ENCODE measurements at regions not wholly inside any gene's neighbourhood (a gene's known extent, or its start where the extent isn't known, plus 50 kb on each side); places are given as distances from the start of the nearest gene placed in this dataset.

DNA sequence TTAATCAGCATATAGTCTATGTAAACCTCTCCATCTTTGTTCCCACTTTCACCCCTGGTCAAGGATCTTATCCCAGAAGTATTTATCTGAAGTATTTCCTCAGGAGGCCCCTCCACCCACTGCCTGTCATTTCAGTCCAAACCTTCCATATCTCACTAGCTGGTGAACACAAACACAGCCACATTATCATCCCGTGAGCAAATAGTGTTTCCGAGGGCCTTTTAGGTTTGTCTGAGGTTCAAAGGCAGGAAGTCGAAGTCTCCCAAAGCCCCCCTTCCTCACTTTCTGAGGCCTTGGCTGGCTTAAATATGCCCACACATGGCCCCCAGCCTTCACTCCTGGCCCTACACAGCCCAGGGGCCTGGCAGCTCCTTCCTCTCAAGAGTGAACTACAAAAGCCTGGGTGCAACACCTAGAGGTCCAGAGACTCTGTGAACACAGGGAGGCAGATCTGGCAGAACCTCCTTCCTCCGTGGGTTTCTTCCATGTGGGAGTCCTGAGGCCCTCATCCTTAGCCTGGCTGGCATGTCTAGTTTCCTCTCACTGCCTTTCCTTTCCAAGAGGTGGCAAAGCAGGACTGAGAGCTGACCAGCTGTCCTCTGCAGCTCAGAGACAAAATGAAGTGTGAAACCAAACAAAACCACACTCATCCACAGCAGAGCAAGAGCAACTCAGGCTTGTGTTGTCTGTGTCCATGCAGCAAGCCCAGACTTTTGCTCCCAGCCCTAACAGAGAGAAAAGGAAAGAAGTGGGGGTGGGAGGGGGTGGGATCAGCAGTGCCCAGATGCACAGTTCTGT, 264.2 kb downstream of the SS18 start:
- Histone ChIP-seq H3K9me3 (no peaks in the 10 kb centered on the region), H3K4me3 (no peak overlapping the region), H3K27me3 (no peaks in the 10 kb centered on the region), H3K36me3 (no peaks in the 10 kb centered on the region), H3K4me1 (no peaks in the 10 kb centered on the region), H3K9ac (ENCODE audit: low read depth in 2 of 2, low read length in 2 of 2) (no peak overlapping the region), H3K27ac (no peak overlapping the region)
- no peak for DNase-seq
- intact Hi-C loops (cut with DNase I): no loop called here
- TF ChIP-seq CTCF (IDR thresholded peaks at IDR 0.05): no peak

GRCh38 chr18:25825056-25825455, 265.4 kb downstream of the SS18 start:
- Histone ChIP-seq H3K9me3 (no peaks in the 10 kb centered on the region), H3K27me3 (no peaks in the 10 kb centered on the region), H3K4me1 (no peaks in the 10 kb centered on the region), H3K27ac (no peak overlapping the region), H3K4me3 (no peak overlapping the region), H3K9ac (ENCODE audit: low read depth in 2 of 2, low read length in 2 of 2) (no peak overlapping the region), H3K36me3 (no peaks in the 10 kb centered on the region)
- DNase-seq: no peak
- no peak for TF ChIP-seq CTCF (IDR thresholded peaks at IDR 0.05)
- intact Hi-C loops (cut with DNase I): no loop called here

DNA sequence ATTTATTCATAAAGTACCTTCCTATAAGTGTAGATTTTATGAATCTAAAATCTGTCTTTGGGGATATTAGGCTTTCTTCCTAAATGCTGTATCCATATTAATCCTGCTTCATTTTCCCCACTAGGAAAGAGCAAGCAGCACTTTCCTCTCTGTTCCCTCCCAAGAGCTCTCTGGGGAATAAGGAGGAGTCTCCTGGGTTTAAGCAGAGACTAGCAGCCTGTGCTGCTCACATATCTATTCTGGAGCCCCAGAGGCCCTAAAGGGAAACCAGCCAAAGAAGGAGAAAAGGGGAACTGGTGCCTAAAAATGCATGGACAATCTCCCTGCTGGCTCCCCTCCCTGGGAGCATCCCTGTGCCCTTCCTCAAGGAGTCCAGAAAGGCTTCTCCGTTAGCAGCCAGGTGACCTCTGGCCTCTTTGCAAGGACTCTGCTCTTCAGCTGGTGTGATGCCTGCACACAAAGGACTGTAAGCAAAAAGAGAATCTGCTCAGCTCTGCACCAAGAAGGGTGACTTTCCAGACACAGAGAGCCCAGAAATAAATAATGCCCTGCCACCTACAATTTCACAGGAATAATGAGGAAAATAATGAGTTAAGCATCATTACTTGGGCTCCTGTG, 270.6 kb downstream of the SS18 start:
- Histone ChIP-seq H3K27me3 (no peaks in the 10 kb centered on the region), H3K4me3 (no peak overlapping the region), H3K9me3 (no peaks in the 10 kb centered on the region), H3K27ac (no peak overlapping the region), H3K9ac (ENCODE audit: low read depth in 2 of 2, low read length in 2 of 2) (no peak overlapping the region), H3K4me1 (no peaks in the 10 kb centered on the region), H3K36me3 (no peaks in the 10 kb centered on the region)
- intact Hi-C loops (cut with DNase I): no loop called here
- DNase-seq: no peak
- no peak for TF ChIP-seq CTCF (IDR thresholded peaks at IDR 0.05)

- Histone ChIP-seq H3K4me3 (no peak overlapping the region), H3K27me3 (no peaks in the 10 kb centered on the region), H3K9ac (ENCODE audit: low read depth in 2 of 2, low read length in 2 of 2) (no peak overlapping the region), H3K9me3 (no peaks in the 10 kb centered on the region), H3K4me1 (no peaks in the 10 kb centered on the region), H3K36me3 (no peaks in the 10 kb centered on the region), H3K27ac (no peak overlapping the region)
- TF ChIP-seq CTCF (IDR thresholded peaks at IDR 0.05): no peak
- intact Hi-C loops (cut with DNase I): no loop called here
- DNase-seq: no peak
Observed at GRCh38 chr18:25818505-25818904, 271.9 kb downstream of the SS18 start.

DNA sequence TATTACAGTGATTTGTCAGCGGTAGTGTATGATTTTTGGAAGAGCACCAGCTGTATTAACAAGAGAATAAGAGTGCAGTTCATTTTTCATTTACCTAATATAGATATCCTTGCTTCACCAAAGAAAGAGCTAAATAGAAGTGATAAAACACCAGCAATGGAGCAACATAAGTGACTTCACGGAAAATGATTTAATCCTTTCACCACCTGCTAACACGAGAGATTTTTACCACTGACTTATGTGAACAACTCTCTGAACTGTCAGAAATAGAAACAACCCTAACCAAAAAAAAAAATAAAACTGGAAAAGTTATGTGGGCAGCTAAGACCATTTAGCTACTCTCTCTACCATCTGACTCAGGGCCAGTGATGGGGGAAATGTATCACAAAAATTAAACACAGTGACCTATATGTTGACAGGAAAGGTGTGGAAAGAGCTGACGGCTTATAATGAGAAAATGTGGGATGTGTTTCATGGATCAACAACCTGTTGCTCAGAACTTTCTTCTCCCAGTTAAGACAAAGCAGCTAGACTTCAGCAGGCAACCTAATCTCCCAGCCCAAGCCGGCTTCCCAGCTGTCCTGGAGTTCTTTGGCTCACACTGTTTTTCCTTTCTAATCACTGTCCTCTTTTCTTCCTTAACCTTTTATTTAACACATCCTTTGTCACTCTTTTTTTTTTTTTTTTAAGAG, 272.7 kb downstream of the SS18 start:
- DNase-seq: no peak
- Histone ChIP-seq H3K9ac (ENCODE audit: low read depth in 2 of 2, low read length in 2 of 2) (no peak overlapping the region), H3K27ac (no peak overlapping the region), H3K9me3 (no peaks in the 10 kb centered on the region), H3K36me3 (no peaks in the 10 kb centered on the region), H3K4me3 (no peak overlapping the region), H3K4me1 (no peaks in the 10 kb centered on the region), H3K27me3 (no peaks in the 10 kb centered on the region)
- intact Hi-C loops (cut with DNase I): no loop called here
- no peak for TF ChIP-seq CTCF (IDR thresholded peaks at IDR 0.05)

Measured in colonic mucosa (tissue), 4 donors.